ENCODE measurements at regions not wholly inside any gene's neighbourhood (a gene's known extent, or its start where the extent isn't known, plus 50 kb on each side); places are given as distances from the start of the nearest gene placed in this dataset.

DNA sequence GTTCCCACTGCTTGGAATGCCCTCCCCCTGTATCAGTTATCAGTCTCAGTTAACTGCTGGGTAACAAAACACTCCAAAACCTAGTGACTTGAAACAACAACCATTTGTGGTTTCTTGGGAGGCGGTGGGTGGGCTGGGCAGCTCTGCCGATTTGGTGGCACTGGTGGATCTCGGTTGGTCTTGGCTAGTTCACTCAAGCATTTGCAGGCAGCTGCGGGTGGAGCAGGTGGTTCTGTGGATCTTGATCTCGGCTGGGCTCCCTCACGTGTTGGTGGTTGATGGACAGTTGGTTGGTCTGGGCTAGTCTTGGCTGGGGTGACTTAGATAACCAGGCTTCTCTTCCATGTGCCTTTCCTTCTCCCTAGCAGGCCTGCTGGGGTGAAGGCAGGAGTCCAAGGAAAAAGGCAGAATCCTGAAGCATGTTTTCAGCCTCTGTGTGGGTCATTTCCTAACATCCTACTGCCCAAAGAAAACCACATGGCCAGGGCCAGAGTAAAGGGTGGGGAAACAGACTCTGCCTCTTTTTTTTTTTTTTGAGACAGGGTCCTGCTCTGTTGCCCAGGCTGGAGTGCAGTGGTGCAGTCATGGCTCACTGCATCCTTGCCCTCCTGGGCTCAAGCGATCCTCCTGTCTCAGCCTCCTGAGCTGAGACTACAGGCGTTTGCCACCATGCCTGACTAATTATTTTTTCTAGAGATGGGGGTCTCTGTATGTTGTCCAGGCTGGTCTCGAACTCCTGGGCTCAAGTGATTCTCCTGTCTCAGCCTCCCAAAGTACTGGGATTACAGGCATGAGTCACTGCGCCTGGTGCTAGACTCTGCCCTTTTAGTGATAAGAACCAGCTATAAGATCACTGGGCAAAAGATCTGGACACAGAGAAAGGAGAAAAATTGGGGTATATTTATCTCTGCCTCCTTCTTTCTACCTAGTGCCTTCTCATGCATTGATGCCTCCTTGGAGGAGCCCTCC lies 183.7 kb downstream of the RGS3 start:
- Histone ChIP-seq H3K4me1 (ENCODE audit: control insufficient read depth, insufficient read depth, low read length) (peaks cover 6% of the 10 kb centered on the region), H3K27me3 (ENCODE audit: control insufficient read depth, insufficient read depth, low read length) (no peaks in the 10 kb centered on the region), H3K27ac (ENCODE audit: low read length) (peak overlapping the region; percentile 65), H3K9me3 (ENCODE audit: control insufficient read depth, low read depth, low read length) (no peaks in the 10 kb centered on the region), H3K36me3 (ENCODE audit: control insufficient read depth, insufficient read depth, low read length) (no peaks in the 10 kb centered on the region), H3K4me3 (ENCODE audit: low read length) (no peak overlapping the region)
- WGBS (ENCODE audit: insufficient coverage, low lambda C conversion rate): no CpG with 5 or more reads among the region's 10 CpGs
- DNase-seq: no peak

DNA sequence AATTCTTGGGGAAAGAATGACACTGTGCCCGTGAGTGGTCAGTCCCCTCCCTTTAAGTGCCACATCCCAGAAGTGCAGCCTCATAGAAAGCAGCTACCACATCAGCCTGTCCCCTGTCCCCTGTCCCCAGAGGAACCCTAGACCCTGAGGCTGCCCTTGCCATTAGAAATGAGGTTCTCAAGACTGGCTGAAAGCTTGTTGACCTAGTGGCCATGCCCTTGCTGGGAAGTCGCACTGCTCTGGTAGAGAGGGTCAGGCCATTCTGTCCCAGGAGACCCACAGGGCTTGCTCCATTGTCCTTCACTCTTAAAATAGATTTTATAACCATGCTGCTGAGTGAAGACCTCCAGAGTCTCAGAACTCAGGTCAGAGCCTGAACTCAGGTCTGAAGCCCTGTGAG lies 184.5 kb downstream of the RGS3 start:
- Histone ChIP-seq H3K27me3 (ENCODE audit: control insufficient read depth, insufficient read depth, low read length) (no peaks in the 10 kb centered on the region), H3K4me1 (ENCODE audit: control insufficient read depth, insufficient read depth, low read length) (peaks cover 10% of the 10 kb centered on the region), H3K36me3 (ENCODE audit: control insufficient read depth, insufficient read depth, low read length) (no peaks in the 10 kb centered on the region), H3K27ac (ENCODE audit: low read length) (peak overlapping the region; percentile 65), H3K4me3 (ENCODE audit: low read length) (no peak overlapping the region), H3K9me3 (ENCODE audit: control insufficient read depth, low read depth, low read length) (no peaks in the 10 kb centered on the region)
- no CpG with 5 or more reads among the region's 2 CpGs for WGBS (ENCODE audit: insufficient coverage, low lambda C conversion rate)
- no peak for DNase-seq

DNA sequence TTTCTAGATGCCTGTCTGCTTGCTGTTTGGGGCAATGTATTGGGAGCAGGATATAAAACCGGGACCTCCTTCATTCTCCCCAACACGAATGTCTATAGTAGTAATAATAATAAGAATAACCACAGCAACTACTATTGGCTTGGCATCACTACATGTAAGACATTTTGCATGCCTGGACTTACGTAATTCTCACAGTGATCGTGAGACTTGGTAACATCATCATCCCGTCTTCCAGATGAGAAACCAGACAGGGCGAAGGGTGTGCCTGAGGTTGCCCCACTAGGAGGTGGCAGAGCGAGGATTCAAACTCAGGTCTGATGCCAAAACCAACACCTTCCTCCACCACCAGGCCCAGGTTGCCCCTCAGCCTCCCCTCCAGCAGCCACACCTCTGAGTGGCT lies 185.1 kb downstream of the RGS3 start:
- H3K4me3 ChIP-seq (ENCODE audit: low read length): no peak overlapping the region
- H3K27ac ChIP-seq (ENCODE audit: low read length): peak overlapping the region; percentile 65
- H3K27me3 ChIP-seq (ENCODE audit: control insufficient read depth, insufficient read depth, low read length): no peaks in the 10 kb centered on the region
- H3K4me1 ChIP-seq (ENCODE audit: control insufficient read depth, insufficient read depth, low read length): peaks cover 10% of the 10 kb centered on the region
- no CpG with 5 or more reads among the region's 7 CpGs for WGBS (ENCODE audit: insufficient coverage, low lambda C conversion rate)
- no peaks in the 10 kb centered on the region for H3K36me3 ChIP-seq (ENCODE audit: control insufficient read depth, insufficient read depth, low read length)
- H3K9me3 ChIP-seq (ENCODE audit: control insufficient read depth, low read depth, low read length): no peaks in the 10 kb centered on the region
- DNase-seq: no peak

GRCh38 chr9:113649054-113649453 lies 185.5 kb downstream of the RGS3 start:
- Histone ChIP-seq H3K9me3 (ENCODE audit: control insufficient read depth, low read depth, low read length) (no peaks in the 10 kb centered on the region), H3K4me3 (ENCODE audit: low read length) (no peak overlapping the region), H3K27ac (ENCODE audit: low read length) (no peak overlapping the region), H3K27me3 (ENCODE audit: control insufficient read depth, insufficient read depth, low read length) (no peaks in the 10 kb centered on the region), H3K4me1 (ENCODE audit: control insufficient read depth, insufficient read depth, low read length) (peaks cover 10% of the 10 kb centered on the region), H3K36me3 (ENCODE audit: control insufficient read depth, insufficient read depth, low read length) (no peaks in the 10 kb centered on the region)
- WGBS (ENCODE audit: insufficient coverage, low lambda C conversion rate): no CpG with 5 or more reads among the region's 11 CpGs
- peak in 1 of 2 donors; percentile 28 for DNase-seq

DNA sequence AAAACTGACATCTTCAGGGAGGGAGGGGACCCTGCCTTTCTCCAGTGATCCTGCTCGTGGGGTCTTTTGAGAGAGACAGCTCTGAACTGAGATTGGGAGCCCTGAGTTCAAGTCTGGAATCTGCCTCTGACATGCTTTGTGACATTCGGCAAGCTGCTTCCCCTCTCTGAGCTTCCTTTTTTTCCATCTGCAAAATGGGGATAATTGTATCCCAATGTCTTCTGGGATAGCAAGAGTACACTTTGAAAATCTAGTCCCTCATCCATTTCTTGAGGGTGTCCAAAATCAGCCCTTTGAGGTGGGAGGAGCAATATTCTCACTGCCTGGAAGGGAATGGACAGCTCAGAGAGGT lies 186.3 kb downstream of the RGS3 start:
- Histone ChIP-seq H3K27me3 (ENCODE audit: control insufficient read depth, insufficient read depth, low read length) (no peaks in the 10 kb centered on the region), H3K4me3 (ENCODE audit: low read length) (no peak overlapping the region), H3K9me3 (ENCODE audit: control insufficient read depth, low read depth, low read length) (no peaks in the 10 kb centered on the region), H3K27ac (ENCODE audit: low read length) (no peak overlapping the region), H3K36me3 (ENCODE audit: control insufficient read depth, insufficient read depth, low read length) (no peaks in the 10 kb centered on the region), H3K4me1 (ENCODE audit: control insufficient read depth, insufficient read depth, low read length) (peaks cover 10% of the 10 kb centered on the region)
- 80% methylated on average over 1 of the region's 2 CpGs for WGBS (ENCODE audit: insufficient coverage, low lambda C conversion rate)
- no peak for DNase-seq

DNA sequence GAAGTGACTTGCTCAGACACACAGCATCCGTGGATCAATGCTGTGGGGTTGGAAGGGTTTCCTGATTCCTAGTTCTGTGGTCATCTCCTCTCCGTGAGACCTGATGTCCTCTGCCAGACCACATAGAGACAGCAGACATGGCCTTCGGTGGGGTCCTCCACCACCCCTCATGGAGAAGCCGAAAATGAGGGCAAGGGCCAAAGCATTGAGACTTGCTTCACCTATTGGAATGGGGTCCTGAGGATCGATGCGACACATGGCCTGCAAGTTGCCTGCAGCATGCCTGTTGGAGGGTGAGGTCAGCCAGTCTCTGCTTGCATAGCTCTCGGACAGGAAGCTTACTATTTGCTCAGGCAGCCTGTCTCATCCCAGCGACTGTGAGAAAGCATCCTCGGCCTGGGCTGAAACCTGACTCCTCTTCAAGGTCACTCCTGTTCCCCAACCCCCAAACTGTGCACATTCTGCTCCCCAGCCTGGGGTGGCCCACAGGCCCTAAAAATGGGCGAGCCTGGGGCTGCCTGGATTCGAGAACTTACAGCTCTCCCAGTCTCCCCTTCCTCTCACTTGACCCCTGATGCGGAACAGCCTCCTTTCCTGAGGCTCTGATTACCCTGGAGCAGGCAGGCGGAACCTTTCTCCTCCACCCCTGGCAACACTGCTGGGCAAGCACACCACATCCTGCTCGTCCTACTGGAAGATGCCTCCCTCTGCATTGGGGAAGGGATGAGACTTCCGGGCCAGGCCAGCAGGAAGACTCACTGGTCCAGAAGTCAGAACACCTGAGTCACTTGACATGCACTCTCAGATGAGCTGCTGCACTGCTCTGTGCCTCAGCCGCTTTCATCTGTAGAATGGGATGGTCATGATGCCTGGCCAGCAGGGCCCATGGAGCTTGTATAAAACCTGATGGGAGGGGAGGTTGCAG lies 186.9 kb downstream of the RGS3 start:
- DNase-seq: no peak
- Histone ChIP-seq H3K4me1 (ENCODE audit: control insufficient read depth, insufficient read depth, low read length) (peaks cover 13% of the 10 kb centered on the region), H3K27ac (ENCODE audit: low read length) (no peak overlapping the region), H3K4me3 (ENCODE audit: low read length) (no peak overlapping the region), H3K9me3 (ENCODE audit: control insufficient read depth, low read depth, low read length) (no peaks in the 10 kb centered on the region), H3K36me3 (ENCODE audit: control insufficient read depth, insufficient read depth, low read length) (no peaks in the 10 kb centered on the region), H3K27me3 (ENCODE audit: control insufficient read depth, insufficient read depth, low read length) (no peaks in the 10 kb centered on the region)
- WGBS (ENCODE audit: insufficient coverage, low lambda C conversion rate): no CpG with 5 or more reads among the region's 16 CpGs

DNA sequence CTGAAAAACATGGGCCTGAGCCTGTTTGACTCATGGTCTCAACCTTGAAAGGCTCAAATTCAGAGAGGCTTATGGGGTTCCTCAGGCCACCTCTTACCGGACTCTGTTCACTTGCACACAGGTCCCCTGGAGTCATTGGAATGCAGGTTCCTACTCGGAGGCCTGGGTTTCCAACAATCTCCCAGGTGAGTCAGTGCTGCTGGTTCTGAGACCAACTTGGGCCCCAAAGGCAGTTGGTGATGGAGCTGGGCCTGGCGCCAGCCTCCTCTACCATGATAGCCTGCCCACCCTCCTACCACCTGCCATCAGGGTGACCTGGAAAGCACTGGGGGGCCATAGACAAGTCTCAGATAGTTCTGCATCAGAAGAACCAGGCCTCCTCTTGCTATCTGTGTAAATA lies 188.4 kb downstream of the RGS3 start:
- DNase-seq: no peak
- Histone ChIP-seq H3K36me3 (ENCODE audit: control insufficient read depth, insufficient read depth, low read length) (no peaks in the 10 kb centered on the region), H3K9me3 (ENCODE audit: control insufficient read depth, low read depth, low read length) (no peaks in the 10 kb centered on the region), H3K4me1 (ENCODE audit: control insufficient read depth, insufficient read depth, low read length) (peaks cover 13% of the 10 kb centered on the region), H3K4me3 (ENCODE audit: low read length) (no peak overlapping the region), H3K27me3 (ENCODE audit: control insufficient read depth, insufficient read depth, low read length) (no peaks in the 10 kb centered on the region), H3K27ac (ENCODE audit: low read length) (no peak overlapping the region)
- no CpG with 5 or more reads among the region's 3 CpGs for WGBS (ENCODE audit: insufficient coverage, low lambda C conversion rate)

GRCh38 chr9:113652355-113653152 lies 189.0 kb downstream of the RGS3 start:
- DNase-seq: peak; percentile 58 to 69
- H3K9me3 ChIP-seq (ENCODE audit: control insufficient read depth, low read depth, low read length): no peaks in the 10 kb centered on the region
- no peak overlapping the region for H3K4me3 ChIP-seq (ENCODE audit: low read length)
- WGBS (ENCODE audit: insufficient coverage, low lambda C conversion rate): 60% methylated on average over 2 of the region's 6 CpGs
- no peaks in the 10 kb centered on the region for H3K27me3 ChIP-seq (ENCODE audit: control insufficient read depth, insufficient read depth, low read length)
- H3K4me1 ChIP-seq (ENCODE audit: control insufficient read depth, insufficient read depth, low read length): peaks cover 13% of the 10 kb centered on the region
- H3K27ac ChIP-seq (ENCODE audit: low read length): no peak overlapping the region
- H3K36me3 ChIP-seq (ENCODE audit: control insufficient read depth, insufficient read depth, low read length): no peaks in the 10 kb centered on the region

DNA sequence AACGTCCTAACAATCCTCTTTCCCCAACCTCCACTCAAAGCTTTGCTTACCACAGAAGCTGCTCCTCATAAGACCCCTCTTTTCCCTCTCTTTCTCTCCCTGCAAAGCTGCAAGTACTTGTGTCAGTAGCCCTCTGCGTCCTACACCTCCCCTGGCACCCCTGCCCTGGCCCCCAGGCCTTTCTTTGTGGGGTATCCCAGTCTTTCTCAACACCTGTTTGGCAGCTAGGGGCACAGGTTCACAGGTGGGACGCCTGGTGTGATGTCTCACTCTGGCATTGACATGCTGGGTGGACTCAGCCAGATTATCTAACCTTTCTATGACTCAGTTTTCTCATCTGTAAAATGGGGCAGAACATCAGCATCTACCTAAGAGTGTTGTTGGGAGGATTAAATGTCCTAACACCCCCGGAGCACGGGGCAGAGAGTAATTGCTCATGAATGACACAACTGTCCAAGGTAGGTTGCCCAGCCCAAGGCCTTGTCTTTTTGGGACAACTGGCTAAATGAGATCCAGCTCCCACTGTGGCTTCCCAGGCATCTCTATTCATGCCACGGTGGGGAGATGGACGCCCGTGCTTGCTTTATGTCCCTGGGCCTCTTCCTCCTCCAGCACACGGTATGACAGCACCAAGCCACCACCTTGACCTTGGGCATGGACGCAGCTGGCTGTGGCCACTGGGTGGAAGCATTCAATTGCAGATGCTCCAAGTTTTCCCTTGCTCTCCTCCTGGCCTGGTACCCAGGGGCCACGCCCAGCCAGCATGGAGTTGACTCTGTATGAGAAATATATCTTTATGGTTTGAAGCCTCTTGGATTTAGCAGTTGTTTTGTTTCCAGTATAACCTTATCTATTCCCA lies 190.4 kb downstream of the RGS3 start:
- peaks cover 8% of the 10 kb centered on the region for H3K4me1 ChIP-seq (ENCODE audit: control insufficient read depth, insufficient read depth, low read length)
- WGBS (ENCODE audit: insufficient coverage, low lambda C conversion rate): 83% methylated on average over 1 of the region's 11 CpGs
- H3K27ac ChIP-seq (ENCODE audit: low read length): no peak overlapping the region
- H3K9me3 ChIP-seq (ENCODE audit: control insufficient read depth, low read depth, low read length): no peaks in the 10 kb centered on the region
- DNase-seq: no peak
- no peaks in the 10 kb centered on the region for H3K36me3 ChIP-seq (ENCODE audit: control insufficient read depth, insufficient read depth, low read length)
- no peak overlapping the region for H3K4me3 ChIP-seq (ENCODE audit: low read length)
- peaks cover 4% of the 10 kb centered on the region for H3K27me3 ChIP-seq (ENCODE audit: control insufficient read depth, insufficient read depth, low read length)
